ENCODE measurements at regions not wholly inside any gene's neighbourhood (a gene's known extent, or its start where the extent isn't known, plus 50 kb on each side); places are given as distances from the start of the nearest gene placed in this dataset.

DNA sequence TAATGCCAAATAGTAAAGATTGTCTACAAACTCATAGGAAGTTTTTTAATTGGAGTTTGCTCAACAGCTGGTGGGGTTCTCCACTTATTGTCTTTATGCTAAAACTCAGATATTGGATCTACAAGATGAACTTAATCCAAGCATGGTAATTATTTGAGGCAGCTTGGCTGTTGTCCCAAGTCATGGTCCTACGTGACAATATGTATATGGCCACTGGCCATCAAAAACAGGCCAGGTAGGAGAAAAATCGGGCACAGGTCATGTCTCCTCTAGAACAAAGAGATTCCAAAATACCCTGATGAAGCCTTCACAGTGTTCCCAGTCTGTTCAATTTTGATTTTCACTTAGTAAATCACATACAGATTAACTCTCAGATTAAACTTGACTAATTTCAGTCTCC lies 606.4 kb downstream of the TNS3 start:
- no peak for DNase-seq

DNA sequence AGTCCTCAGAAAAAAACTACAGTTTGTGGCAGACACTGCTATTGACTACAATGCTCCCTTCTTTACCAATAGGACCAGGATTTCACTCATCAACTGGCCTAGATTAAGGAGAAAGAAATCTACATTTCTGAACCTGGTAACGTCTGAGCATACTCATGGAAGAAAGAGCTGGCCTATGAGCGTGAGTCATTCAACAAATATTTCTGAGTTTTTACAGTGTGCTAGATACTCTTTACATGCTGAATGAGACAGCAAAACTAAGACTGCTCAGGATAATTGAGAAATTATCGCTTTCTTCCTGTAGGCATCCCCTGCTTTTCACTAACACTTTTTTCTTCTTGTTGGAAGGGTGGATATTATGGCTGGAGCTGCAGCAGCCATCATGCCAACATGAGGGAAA lies 609.7 kb downstream of the TNS3 start:
- no peak for DNase-seq

DNA sequence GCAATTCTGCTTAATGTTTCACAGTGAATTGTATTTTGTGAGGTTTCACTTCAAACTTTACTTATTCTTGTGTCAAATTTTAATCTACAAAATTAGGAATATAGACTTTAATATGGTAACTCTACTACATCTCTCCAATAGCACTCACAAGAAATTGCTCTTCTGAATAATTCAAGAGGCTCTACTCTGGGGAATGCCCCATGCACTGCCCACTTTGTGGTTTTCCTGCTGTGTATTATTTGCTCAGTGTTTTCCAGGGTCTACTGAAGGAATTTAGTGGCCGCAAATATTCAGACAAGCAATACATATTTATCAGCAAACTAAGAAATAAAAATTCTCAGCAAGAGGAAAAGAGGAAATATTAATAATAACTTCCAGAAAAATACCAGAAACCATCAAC lies 611.4 kb downstream of the TNS3 start:
- DNase-seq, result no peak

DNA sequence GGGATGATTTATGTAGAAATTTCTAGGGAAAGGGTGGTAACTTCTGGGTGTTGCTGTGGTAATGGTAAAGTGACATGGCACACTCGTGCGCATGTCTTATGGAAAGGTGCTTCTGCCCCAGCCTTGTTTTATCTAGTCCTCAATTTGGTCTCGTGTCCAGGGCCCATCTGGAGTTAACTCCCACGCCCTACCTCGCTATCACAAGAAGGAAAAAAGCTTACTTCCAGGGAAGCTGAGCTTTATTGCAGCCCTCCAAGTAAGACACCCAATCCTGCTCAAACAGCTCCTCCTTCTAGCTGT lies 611.8 kb downstream of the TNS3 start:
- DNase-seq, result no peak

DNA sequence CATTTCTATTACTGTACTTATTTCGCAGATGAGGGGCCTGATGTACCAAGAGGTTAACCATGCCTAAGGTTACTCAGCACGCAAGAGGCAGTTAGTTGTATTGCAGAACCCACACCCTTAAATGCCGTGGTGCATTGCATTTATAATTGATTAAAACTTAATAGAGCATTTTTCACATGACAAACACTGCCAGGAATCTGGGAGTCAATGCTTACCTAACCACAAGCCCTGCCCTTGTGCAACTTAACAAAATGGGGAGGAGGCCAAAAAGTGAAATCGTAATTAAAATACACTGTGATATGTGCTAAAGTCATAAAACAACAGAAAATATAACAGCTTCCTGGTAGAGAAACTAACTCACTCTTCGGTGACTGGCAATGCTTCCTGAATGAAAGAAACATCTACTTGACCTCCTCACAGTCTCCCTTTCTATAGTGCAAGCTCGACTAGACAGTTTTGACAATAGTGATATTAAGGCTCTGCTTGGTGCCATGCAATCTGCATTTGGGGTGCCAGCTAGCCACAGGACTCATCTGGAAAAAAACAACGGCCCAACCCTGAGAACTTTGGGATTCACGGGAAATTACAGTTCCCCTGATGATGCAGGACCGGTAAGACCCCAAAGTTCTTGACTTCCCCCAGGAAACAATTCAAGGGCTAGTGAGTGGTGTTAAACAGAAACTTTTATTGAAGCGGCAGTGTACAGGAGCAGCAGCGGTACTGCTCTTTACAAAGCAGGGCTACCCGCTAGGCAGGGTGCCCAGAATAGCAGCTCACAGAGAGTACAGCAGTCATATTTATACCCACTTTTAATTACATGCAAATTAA lies 612.4 kb downstream of the TNS3 start:
- DNase-seq, result no peak

DNA sequence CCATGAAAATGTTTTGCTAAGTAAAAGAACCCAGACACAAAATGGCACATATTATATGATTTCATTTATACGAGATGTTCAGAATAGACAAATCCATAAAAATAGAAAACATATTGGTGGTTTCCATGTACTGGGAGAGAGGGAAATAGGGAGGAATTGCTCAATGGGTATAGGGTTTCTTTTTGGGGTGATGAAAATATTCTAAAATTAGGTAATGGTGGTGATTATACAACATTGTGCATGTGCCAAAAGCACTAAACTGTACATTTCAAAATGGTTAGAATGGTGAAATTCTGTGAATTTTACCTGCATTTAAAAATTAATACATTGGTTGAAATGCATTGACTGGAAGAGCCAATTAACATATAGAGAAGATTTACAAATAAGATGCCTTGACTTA lies 613.9 kb downstream of the TNS3 start:
- DNase-seq, result no peak

DNA sequence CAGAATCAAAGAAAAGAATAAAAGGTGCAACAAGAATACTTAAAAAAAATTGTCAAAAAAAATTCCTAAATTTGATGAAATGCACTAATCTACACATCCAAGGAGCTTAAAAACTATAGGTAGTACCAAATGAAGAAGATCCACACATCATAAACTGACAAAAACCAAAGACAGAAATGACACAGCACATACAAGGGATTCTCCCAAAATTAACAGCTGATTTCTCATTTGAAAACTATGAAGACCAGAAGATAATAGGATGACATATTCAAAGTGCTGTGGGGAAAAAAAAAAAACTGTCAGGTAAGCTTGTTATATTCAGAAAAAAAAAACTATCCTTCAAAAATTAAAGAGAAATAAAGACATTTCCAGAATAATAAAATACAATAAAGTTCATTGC lies 618.2 kb downstream of the TNS3 start:
- no peak for DNase-seq

DNA sequence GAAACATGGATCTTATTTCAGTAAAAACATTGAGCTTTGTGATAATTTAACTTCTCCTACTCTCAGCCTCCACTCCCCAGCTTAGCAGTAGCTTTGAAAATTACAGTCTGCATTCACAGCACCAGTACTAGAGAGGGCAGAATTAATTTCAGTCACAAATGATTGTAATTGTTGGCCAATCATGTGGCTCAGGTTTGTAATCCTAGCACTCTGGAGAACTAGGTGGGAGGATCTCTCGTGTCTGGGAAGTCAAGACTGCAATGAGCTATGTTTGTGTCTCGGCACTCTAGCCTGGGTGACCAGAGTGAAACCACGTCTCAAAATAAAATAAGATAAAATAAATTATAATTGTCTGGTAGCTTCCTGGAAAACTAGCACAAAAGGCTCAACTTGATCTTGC lies 620.9 kb downstream of the TNS3 start:
- DNase-seq, result no peak

DNA sequence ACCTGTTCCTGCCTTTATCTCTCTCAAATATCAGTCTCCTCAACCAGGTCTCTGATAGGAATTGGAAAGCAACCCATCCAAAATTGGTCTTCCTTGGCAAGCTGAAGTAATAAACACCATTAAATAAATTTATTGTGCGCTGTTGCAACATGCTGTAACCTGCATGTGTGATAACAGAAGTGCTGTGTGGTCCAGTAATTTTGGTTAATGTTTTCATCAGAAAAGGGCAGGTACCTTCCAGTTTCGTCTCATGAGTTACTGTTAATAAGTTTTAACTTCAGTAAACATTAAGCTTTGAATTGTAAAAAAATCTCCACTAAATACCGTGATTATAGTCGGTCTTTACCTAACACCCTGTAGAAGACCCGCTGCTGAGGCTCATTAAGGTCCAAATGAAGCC lies 624.7 kb downstream of the TNS3 start:
- DNase-seq, result no peak

DNA sequence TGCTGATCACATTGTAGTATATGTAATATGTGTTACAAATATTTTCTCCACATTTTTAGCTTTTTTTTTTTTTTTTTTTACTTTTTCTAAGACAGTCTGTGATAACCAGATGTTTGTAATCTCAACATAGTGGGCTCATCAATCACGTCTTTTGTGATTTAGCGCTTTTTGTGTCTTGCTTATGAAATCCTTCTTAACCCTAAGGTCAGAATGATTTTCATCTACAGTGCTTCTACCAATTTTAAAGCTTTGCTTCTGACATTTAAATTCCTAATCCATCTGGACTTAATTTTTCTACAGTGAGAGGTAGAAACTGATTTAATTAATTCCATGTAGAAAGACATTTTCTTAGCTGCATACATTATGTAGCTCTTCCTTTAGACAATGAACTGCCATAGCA lies 626.4 kb downstream of the TNS3 start:
- no peak for DNase-seq

DNA sequence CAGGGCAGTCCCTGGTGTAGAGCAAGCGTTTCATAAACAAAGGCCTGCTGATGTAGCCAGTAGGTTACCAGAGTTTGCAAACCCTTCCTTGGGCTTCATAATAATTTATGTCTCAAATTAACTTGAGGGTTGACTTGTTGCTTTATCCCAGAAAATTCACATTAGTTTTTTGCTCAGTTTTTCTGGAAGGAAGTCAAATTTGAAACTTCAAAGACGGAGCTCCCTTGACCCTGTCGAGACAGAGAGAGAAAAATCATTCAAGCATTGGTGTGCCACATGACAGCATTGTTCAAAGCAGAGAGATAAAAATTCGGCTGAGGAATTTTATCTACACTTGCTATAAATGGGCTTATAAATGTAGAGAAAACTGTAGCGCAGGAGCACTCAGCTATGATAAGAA lies 627.7 kb downstream of the TNS3 start:
- no peak for DNase-seq

DNA sequence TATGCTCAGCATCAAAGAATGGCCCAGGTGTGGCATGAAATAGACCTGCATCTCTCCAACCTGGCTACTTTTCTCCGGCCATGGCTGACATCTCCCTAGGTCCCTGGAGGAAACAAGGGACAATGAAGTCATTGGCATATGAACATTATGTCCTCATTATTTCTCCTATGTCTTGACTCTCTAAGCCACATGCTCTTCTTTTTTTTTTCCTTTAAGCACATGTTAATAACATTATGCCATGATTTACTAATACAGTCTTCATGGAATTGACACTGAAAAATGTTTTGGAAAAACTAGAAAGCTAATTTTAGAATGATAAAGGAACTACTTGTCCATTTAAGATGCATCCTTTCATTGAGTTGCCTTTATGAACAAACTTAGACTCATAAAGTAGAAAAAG lies 628.9 kb downstream of the TNS3 start:
- DNase-seq, result no peak

DNA sequence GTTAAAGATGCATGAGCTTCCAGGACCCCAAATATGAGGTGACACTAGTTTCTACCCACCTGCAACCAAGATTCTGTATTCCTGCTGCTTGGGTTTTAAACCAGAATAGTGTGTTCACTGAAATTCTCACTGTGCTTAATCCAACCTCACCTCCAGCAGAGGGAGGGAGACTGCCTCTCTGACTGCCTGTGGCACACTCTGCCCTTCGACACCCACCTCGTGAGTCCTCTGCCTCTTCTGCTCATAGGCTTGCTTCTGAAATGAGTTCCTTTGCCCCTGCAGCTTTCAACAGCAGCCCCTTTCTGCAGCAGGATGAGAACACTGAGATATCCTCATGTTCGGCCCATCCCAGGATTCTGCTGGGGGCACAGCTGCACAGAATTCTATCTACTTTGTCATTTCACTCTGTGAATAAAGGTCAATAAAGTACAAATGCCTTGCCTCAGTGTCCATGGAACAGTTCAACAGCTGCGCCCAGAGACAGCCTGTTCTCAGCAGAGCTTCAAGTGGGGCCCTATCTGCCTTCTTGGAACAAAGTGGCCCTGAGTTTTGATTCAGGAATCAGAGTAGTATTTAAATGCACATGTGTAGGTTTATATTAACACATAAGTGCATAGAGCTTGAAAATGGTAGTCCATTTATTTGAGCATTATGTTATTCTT lies 632.5 kb downstream of the TNS3 start:
- no peak for DNase-seq

DNA sequence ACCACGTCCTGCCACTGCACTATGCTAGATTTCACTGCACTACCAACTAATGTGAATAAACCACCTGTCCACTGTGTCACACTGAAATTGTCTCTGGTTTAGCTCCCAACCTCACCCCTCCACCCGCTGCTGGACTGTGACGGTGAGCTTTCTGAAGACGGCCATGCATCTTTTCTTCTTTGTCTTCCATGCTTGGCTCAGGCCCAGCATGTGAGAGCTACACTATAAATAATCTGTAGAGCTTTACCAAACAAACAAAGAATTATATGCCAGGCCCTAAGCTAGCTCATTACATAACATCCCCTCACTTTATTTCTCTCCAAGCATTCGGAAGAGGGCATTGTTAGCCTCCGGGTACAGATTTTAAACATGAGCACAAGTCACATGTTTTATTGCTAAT lies 633.2 kb downstream of the TNS3 start:
- peak; percentile 14 for DNase-seq

DNA sequence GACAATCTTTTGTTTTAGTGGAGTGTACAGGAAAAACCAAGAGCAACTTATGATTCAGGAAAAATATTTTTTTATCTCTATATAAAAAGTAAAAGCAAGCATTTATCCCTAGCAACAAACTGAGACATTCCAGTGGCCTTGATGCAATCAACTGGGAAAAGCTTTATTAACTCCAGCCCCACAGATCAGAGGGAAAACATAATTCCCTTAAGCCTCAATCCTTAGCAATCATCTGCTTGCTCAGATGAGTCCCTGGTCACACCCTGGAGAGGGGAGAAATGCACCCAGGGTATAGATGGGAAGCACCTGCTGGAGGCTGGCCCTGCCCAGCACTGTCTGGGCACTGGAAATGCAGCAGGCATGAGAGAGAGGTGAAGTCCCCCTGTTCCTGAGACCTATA lies 636.6 kb downstream of the TNS3 start:
- DNase-seq, result no peak

DNA sequence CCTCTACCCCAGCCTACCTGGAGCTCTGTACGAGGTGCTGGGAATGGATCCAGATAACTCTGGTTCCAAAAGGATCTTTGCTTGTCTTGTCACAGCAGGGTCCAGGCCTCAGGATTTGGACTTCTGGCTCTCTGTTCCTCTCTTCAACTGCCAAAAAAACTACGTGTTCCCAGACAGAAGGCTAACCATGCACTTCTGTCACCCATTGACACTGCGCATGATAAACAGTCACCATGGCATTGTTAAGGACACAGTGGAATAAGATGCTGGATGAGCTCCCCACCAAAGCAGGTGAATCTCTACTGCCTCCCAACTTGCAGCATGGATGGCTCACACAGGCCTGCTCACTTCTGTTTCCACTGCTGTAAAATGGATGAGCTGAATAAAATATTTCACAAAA lies 637.9 kb downstream of the TNS3 start:
- no peak for DNase-seq

DNA sequence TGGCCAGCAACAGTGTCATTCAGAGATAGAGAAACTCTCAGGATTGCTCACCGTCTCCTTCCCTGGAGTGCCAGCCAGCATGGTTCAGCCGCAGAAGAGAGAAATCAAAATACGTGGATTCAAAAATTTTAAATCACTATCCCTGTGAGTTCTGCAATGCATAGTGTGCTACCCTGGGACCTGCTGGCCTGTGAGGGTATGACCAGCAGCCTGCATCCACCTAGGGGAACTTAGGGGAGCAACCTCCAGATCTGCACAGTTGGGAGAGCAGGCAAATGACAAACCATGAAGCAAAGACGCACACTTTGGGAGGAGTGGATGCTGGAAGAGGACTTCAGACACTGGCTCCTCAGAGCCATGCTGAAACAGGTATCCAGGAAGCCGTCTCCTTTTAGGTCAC lies 639.3 kb downstream of the TNS3 start:
- DNase-seq, result no peak

DNA sequence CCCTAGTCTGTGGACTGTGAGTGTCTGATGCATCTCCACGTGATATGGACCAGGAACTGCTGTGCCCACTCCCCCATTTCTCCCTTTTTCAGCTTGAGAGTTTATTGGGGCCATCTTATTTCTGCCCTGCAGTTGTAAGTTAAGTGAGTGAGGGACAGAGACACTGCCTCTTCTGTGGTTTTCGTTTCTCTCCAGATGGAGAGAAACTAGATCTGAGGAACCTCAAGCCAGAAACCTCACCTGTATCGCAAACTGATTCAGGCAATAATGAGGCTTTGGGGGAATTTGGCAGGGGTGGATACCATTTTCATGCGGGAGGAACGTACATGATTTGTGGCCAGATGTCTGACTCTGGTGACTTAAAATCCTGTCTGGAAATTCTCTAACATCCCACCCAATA lies 641.7 kb downstream of the TNS3 start:
- DNase-seq, result no peak

DNA sequence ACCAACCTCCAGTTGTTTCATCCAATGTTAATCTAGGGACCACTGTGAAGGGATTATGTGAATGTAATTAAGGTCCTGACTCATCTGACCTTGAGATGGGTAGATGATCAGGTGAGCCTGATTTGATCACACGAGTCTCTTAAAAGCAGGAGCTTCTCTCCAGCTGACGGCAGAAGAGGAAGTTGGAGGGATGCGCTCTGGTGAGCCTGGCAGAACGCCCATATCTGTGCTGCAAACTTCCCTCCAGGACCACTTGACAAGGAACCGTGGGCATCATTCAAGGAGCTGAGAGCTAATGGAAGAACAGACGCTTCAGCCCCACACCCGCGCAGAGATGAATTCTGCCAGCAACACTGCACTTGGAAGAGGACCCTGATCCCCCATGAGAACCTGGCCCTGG lies 642.4 kb downstream of the TNS3 start:
- no peak for DNase-seq

DNA sequence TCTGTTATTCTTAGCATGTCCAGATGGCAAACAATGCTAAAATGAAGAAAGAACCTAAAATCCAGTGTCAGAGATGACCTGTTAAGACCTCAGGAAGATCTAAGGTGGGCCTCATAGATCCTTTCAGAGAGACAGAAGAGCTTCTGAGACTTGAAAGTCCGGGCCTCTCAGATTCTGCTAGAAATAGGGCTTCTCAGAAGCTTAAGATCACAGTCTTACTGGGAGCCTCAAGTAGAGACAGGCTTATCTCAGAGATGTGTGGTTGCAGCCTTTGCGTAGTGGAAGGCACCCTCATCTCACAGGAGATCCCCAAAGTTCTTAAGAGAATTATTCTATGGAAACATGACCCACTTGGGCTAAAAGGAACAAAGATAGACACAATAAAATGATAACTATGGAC lies 642.8 kb downstream of the TNS3 start:
- DNase-seq, result no peak

DNA sequence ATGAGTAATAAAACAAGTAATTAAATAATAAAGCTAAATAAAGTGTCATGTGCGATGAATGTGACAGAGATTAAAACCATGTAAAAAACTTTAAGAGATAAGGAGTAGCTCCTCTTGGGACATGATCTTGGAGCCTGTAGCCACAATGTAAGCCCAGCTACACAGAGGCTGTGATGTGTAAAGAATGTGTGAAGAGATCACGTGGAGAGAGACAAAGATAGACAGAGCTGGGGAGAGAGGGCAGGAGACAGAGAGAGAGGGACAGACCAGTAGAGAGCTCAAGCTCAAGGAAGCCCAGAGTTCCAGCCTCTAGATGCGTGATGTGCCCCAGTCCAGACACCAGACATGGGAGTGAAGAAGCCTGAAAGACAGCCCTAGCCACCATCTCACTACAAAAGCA lies 644.1 kb downstream of the TNS3 start:
- DNase-seq, result no peak

DNA sequence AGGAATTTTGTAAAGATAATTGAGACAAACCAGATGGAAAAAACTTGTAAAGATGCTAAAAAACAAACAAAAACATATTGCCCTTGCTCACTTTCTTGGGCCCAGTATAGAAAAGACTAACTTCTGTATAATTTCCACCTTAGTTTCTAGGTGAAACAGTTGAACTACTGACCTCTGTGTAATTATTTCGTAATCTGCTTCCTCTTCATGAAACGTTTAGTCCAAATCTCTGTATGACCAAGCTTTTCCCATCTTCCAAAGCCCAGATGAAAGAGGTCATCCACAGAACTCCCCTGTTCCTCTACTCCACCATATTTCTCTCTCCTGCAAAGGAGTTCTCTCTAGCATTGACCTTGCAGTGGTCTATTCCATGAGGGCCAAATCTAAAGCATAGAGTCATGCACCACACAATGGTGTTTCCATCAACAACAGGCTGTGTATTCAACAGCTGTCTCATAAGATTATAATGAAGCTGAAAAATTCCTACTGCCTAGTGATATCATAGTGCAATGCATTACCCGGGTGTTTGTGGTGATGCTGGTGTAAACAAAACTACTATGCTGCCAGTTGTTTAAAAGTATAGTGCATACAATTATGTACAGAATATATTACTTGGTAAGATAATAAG lies 647.6 kb downstream of the TNS3 start:
- no peak for DNase-seq

DNA sequence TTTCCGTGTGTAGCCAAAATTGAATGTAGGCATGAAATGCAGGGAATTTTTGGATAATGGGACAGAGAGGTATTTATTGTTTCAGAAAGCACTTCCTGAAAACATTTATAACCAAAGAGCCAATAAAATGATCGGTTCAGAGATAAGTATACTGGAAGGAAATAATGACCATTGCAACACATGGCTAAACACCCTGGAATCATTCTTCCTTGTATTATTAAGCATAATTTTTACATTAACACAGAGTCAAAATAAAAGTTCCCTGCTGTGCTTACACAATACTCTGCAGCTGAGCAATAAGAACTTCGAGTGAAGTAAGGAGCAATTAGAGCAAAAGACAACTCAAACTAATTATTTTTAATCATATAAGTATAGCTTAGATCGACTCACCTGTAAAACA lies 648.3 kb downstream of the TNS3 start:
- no peak for DNase-seq

DNA sequence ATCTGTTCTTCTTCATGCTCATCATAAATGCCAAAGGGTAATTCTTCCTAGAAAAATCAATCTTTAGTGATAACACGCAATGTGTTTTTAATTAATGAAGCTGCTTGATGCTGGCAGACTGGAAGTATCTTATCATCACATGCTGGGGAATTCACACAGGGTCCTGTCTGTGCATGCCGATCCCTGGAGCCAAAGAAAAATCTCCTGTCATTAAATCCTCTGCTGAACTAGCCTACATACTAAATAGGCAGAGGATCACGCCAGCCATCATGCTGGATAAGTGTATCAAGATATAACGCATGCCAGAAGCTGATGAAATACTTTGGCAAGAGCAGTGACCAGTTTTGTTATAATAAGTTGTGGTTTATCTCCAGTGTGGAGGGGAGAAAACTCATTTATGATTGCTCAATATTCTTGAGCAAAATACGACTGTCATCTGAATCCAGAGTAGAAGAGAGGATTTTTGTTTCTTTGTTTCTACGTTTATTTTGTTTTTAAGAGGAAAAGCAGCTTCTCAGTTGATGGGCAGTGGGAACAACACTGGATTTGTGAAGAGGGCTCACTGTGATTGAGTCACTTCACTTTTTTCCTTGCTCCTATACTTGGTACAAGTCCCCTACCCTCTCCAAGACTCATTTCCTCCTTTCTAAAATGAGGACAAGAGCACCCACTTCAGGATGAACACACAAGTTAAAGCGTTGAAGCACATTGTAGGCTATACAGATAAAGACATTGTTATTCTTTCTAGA lies 649.1 kb downstream of the TNS3 start:
- DNase-seq, result no peak

All from NCI-H345 (cell line).